ENCODE measurements at regions not wholly inside any gene's neighbourhood (a gene's known extent, or its start where the extent isn't known, plus 50 kb on each side); places are given as distances from the start of the nearest gene placed in this dataset.
A peak's percentile ranks its signal among the peaks of the same experiment; 100 is the strongest.

- Histone ChIP-seq H3K36me3 (no peaks in the 10 kb centered on the region), H3K27me3 (no peaks in the 10 kb centered on the region), H3K9me3 (no peaks in the 10 kb centered on the region), H3K4me1 (peaks cover 13 to 22% (median 18%) of the 10 kb centered on the region in 4 donors), H3K27ac (peak overlapping the region; percentile 34 to 74 (median 67)), H3K4me3 (no peak overlapping the region)
- WGBS, 5 donors: 20 to 46% (median 35%) methylated on average over 7 of the region's 7 CpGs
- intact Hi-C loops (cut with DNase I; ENCODE audit: low total_unique reads): no loop called here
- DNase-seq: peak in 1 of 2 donors; percentile 72
- TF ChIP-seq POLR2A (IDR thresholded peaks at IDR 0.05) (no peak), EP300 (IDR thresholded peaks at IDR 0.05) (no peak), CTCF (IDR thresholded peaks at IDR 0.05) (no peak), POLR2AphosphoS5 (IDR thresholded peaks at IDR 0.05) (peak in 2 of 3 donors; percentile 54 to 67)
These were observed 130.3 kb upstream of the ATP1A1 start for GRCh38 chr1:116242741-116243140.

- Histone ChIP-seq H3K4me1 (peaks cover 13 to 22% (median 18%) of the 10 kb centered on the region in 4 donors), H3K36me3 (no peaks in the 10 kb centered on the region), H3K27me3 (no peaks in the 10 kb centered on the region), H3K4me3 (no peak overlapping the region), H3K9me3 (no peaks in the 10 kb centered on the region), H3K27ac (peak overlapping the region; percentile 34 to 83 (median 67))
- intact Hi-C loops (cut with DNase I; ENCODE audit: low total_unique reads): no loop called here
- peak; percentile 40 to 57 for DNase-seq
- WGBS, 5 donors: 28 to 51% (median 39%) methylated on average over 7 of the region's 7 CpGs
- TF ChIP-seq EP300 (IDR thresholded peaks at IDR 0.05) (no peak), POLR2AphosphoS5 (IDR thresholded peaks at IDR 0.05) (no peak), CTCF (IDR thresholded peaks at IDR 0.05) (no peak)
These were observed 129.6 kb upstream of the ATP1A1 start for GRCh38 chr1:116243333-116244054.

- H3K4me3 ChIP-seq: no peak overlapping the region
- peaks cover 13 to 22% (median 18%) of the 10 kb centered on the region in 4 donors for H3K4me1 ChIP-seq
- no peak overlapping the region for H3K27ac ChIP-seq
- no peaks in the 10 kb centered on the region for H3K36me3 ChIP-seq
- no peak for TF ChIP-seq CTCF (IDR thresholded peaks at IDR 0.05)
- TF ChIP-seq EP300 (IDR thresholded peaks at IDR 0.05): no peak
- no peak for TF ChIP-seq POLR2A (IDR thresholded peaks at IDR 0.05)
- no peak for TF ChIP-seq POLR2AphosphoS5 (IDR thresholded peaks at IDR 0.05)
- H3K27me3 ChIP-seq: no peaks in the 10 kb centered on the region
- DNase-seq: no peak
- 80 to 90% (median 89%) methylated on average over 3 of the region's 3 CpGs for whole genome bisulfite sequencing, 5 donors
- H3K9me3 ChIP-seq: no peaks in the 10 kb centered on the region
- intact Hi-C loops (cut with DNase I; ENCODE audit: low total_unique reads): no loop called here
These were observed 126.9 kb upstream of the ATP1A1 start for GRCh38 chr1:116246174-116246573.

GRCh38 chr1:116252271-116252670, 120.8 kb upstream of the ATP1A1 start:
- H3K4me1 ChIP-seq: peaks cover 6 to 23% (median 16%) of the 10 kb centered on the region in 4 donors
- WGBS, 5 donors: 67 to 89% (median 72%) methylated on average over 1 of the region's 1 CpG

More at GRCh38 chr1:116252271-116252670, 120.8 kb upstream of the ATP1A1 start:
- Histone ChIP-seq H3K9me3 (no peaks in the 10 kb centered on the region), H3K4me3 (no peak overlapping the region), H3K27me3 (no peaks in the 10 kb centered on the region), H3K27ac (no peak overlapping the region), H3K36me3 (no peaks in the 10 kb centered on the region)
- DNase-seq: no peak
- intact Hi-C loops (cut with DNase I; ENCODE audit: low total_unique reads): no loop called here
- TF ChIP-seq POLR2A (IDR thresholded peaks at IDR 0.05): no peak
- no peak for TF ChIP-seq POLR2AphosphoS5 (IDR thresholded peaks at IDR 0.05)
- TF ChIP-seq CTCF (IDR thresholded peaks at IDR 0.05): no peak
- TF ChIP-seq EP300 (IDR thresholded peaks at IDR 0.05): no peak
